ENCODE measurements at regions not wholly inside any gene's neighbourhood (a gene's known extent, or its start where the extent isn't known, plus 50 kb on each side); places are given as distances from the start of the nearest gene placed in this dataset.
"Not testable (repeated sequence)": the region's sequence is repeated elsewhere in the genome, so short reads cannot be mapped to it uniquely, and the experiment has no call there.

- H4K91ac ChIP-seq (replicated peaks; ENCODE audit: insufficient read length, low read length); H3K4me2 ChIP-seq (ENCODE audit: insufficient read depth in 1 of 2, low read depth in 2 of 2, low read length in 2 of 2); CTCF ChIA-PET (ENCODE audit: partially characterized antibody); H2AK5ac ChIP-seq (ENCODE audit: low read depth, low read length); H2BK20ac ChIP-seq (ENCODE audit: low read length); H3K14ac ChIP-seq (ENCODE audit: insufficient read length); POLR2A ChIA-PET (ENCODE audit: partially characterized antibody); H3K4ac ChIP-seq (replicated peaks; ENCODE audit: insufficient read length, low read depth, low read length); H2BK120ac ChIP-seq (replicated peaks; ENCODE audit: low read depth, low read length); H4K8ac ChIP-seq (ENCODE audit: extremely low read depth, insufficient read depth, low read length); H2BK5ac ChIP-seq (ENCODE audit: low read depth, low read length); FAIRE-seq; H2BK12ac ChIP-seq (ENCODE audit: low read depth, low read length); H2BK15ac ChIP-seq (ENCODE audit: low read length); H3K9me3 ChIP-seq (ENCODE audit: insufficient read depth in 2 of 2, low read depth in 1 of 2, low read length in 1 of 2); H4K5ac ChIP-seq (ENCODE audit: insufficient read length, low read depth, low read length); H4K20me1 ChIP-seq (replicated peaks in 1 of 2; ENCODE audit: control insufficient read depth in 1 of 2, insufficient read depth in 2 of 2, low read length in 2 of 2); H3K23ac ChIP-seq (ENCODE audit: insufficient read length); H3K4me1 ChIP-seq (replicated peaks in 1 of 4; ENCODE audit: control insufficient read depth in 3 of 4, insufficient read depth in 4 of 4, low read length in 3 of 4); H2AFZ ChIP-seq (ENCODE audit: low read length); H3K27me3 ChIP-seq (replicated peaks in 1 of 4; ENCODE audit: control insufficient read depth in 3 of 4, extremely low read depth in 1 of 4, insufficient read depth in 3 of 4, low read length in 3 of 4); DNase-seq (ENCODE audit: low read depth in 1 of 2, low spot score in 2 of 2); H3K18ac ChIP-seq (ENCODE audit: extremely low read depth, low read length); H3K36me3 ChIP-seq (ENCODE audit: control insufficient read depth in 2 of 4, insufficient read depth in 4 of 4, low read length in 3 of 4); H3K79me1 ChIP-seq (ENCODE audit: low read depth, low read length); H3K23me2 ChIP-seq (ENCODE audit: low read depth, low read length); H3K27ac ChIP-seq (ENCODE audit: low read depth, low read length); H3K79me2 ChIP-seq (ENCODE audit: control insufficient read depth in 1 of 2, insufficient read depth in 2 of 2, low read length in 2 of 2); H3K9ac ChIP-seq (replicated peaks in 1 of 4; ENCODE audit: extremely low read depth in 1 of 4, low read depth in 3 of 4, low read length in 3 of 4); H3K56ac ChIP-seq (replicated peaks; ENCODE audit: insufficient read length, low read depth, low read length); H3K4me3 ChIP-seq (ENCODE audit: extremely low read depth in 1 of 4, insufficient read depth in 2 of 4, low read depth in 3 of 4, low read length in 4 of 4): not testable (repeated sequence)
- WGBS, 2 experiments (ENCODE audit: extremely low coverage in 1 of 2, insufficient coverage in 1 of 2, insufficient read length in 1 of 2, insufficient replicate concordance in 2 of 2, low coverage in 1 of 2, low lambda C conversion rate in 2 of 2, missing lambda C conversion rate in 1 of 2), result 94% methylated on average over 13 of the region's 17 CpGs; no CpG with 5 or more reads in 1 of the 2 experiments
Observed at GRCh38 chr15:22572792-22573191, 114.1 kb downstream of the GOLGA6L22 start.

DNA sequence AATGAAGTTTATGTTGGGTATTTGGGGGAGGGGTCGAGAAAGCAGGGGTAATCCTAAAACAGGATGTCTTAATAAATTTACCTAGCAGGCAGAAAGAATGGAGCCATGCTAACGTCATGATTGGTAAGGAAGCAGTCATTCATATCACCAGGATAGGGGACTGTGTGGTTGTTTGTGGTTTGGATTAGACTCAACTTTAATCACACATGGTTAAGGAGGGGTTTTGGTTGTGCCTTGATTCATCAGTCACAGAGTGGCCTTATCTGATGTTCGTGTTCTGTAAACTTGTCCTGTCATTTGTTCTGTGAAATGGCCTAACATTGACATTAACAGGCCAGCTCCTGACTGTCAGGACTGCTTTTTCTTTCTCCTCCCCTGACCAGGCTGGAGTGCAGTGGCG, 119.1 kb downstream of the GOLGA6L22 start:
- CTCF ChIA-PET (ENCODE audit: partially characterized antibody); H3K79me1 ChIP-seq (ENCODE audit: low read depth, low read length): not testable (repeated sequence)
- no CpG with 5 or more reads among the region's 4 CpGs for WGBS, 2 experiments (ENCODE audit: extremely low coverage in 1 of 2, insufficient coverage in 1 of 2, insufficient read length in 1 of 2, insufficient replicate concordance in 2 of 2, low coverage in 1 of 2, low lambda C conversion rate in 2 of 2, missing lambda C conversion rate in 1 of 2)

More for the DNA sequence above, 119.1 kb downstream of the GOLGA6L22 start:
- H2AK5ac ChIP-seq (ENCODE audit: low read depth, low read length); H2AFZ ChIP-seq (ENCODE audit: low read length); H2BK12ac ChIP-seq (ENCODE audit: low read depth, low read length); H2BK20ac ChIP-seq (ENCODE audit: low read length); H3K27me3 ChIP-seq (replicated peaks in 1 of 4; ENCODE audit: control insufficient read depth in 3 of 4, extremely low read depth in 1 of 4, insufficient read depth in 3 of 4, low read length in 3 of 4); H3K79me2 ChIP-seq (ENCODE audit: control insufficient read depth in 1 of 2, insufficient read depth in 2 of 2, low read length in 2 of 2); H2BK120ac ChIP-seq (replicated peaks; ENCODE audit: low read depth, low read length); H3K9ac ChIP-seq (replicated peaks in 1 of 4; ENCODE audit: extremely low read depth in 1 of 4, low read depth in 3 of 4, low read length in 3 of 4); H3K4ac ChIP-seq (replicated peaks; ENCODE audit: insufficient read length, low read depth, low read length); H4K5ac ChIP-seq (ENCODE audit: insufficient read length, low read depth, low read length); H3K4me1 ChIP-seq (replicated peaks in 1 of 4; ENCODE audit: control insufficient read depth in 3 of 4, insufficient read depth in 4 of 4, low read length in 3 of 4); H3K9me3 ChIP-seq (ENCODE audit: insufficient read depth in 2 of 2, low read depth in 1 of 2, low read length in 1 of 2); DNase-seq (ENCODE audit: low read depth in 1 of 2, low spot score in 2 of 2); H3K4me3 ChIP-seq (ENCODE audit: extremely low read depth in 1 of 4, insufficient read depth in 2 of 4, low read depth in 3 of 4, low read length in 4 of 4); H4K8ac ChIP-seq (ENCODE audit: extremely low read depth, insufficient read depth, low read length); H3K23me2 ChIP-seq (ENCODE audit: low read depth, low read length); H2BK15ac ChIP-seq (ENCODE audit: low read length); H3K36me3 ChIP-seq (ENCODE audit: control insufficient read depth in 2 of 4, insufficient read depth in 4 of 4, low read length in 3 of 4); H2BK5ac ChIP-seq (ENCODE audit: low read depth, low read length); H3K18ac ChIP-seq (ENCODE audit: extremely low read depth, low read length); H3K56ac ChIP-seq (replicated peaks; ENCODE audit: insufficient read length, low read depth, low read length); H4K91ac ChIP-seq (replicated peaks; ENCODE audit: insufficient read length, low read length); H3K27ac ChIP-seq (ENCODE audit: low read depth, low read length); H4K20me1 ChIP-seq (replicated peaks in 1 of 2; ENCODE audit: control insufficient read depth in 1 of 2, insufficient read depth in 2 of 2, low read length in 2 of 2); H3K23ac ChIP-seq (ENCODE audit: insufficient read length); H3K4me2 ChIP-seq (ENCODE audit: insufficient read depth in 1 of 2, low read depth in 2 of 2, low read length in 2 of 2); FAIRE-seq; H3K14ac ChIP-seq (ENCODE audit: insufficient read length); POLR2A ChIA-PET (ENCODE audit: partially characterized antibody): not testable (repeated sequence)

Measured in H1 (cell line).